ENCODE measurements at regions not wholly inside any gene's neighbourhood (a gene's known extent, or its start where the extent isn't known, plus 50 kb on each side); places are given as distances from the start of the nearest gene placed in this dataset.

DNA sequence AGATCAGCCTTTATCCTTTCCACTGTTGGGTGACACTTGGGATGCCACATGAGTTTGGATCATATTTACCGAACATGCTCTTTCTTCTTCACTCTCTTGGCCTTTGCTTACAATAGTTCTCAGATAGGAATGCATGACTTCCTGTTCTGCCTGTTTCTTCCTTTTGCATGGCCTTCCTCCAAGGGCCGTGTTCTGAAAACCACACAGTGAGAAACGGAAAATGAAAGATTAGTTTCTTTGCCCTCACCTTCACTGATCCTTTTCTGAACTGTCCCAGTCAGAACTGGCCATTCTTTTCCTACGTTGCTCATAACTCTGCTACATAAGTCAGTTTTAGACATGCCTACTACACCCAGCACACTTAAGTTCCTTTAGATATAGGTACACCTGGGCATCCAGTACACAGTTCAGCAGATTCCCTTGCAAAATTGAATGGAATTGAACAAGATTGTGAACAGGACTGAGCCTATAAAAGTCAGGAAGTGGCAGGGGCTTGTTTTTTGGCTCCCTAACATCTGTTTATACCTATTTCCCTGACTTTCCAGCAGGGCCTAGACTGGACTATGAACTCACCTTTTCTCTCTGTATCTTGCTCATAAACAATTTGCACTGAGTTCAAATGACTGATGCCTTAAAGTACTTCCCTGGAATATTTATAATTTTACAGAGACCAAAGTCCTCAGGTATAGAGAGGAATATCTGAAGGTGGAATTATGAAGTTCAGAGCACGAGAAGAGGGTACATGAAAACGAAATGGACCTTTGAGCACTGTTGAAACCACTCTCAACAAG, 186.4 kb upstream of the ST6GAL2 start:
- Histone ChIP-seq H3K27ac (ENCODE audit: low read depth, low read length, poor library complexity, severe bottlenecking) (no peak overlapping the region), H3K36me3 (ENCODE audit: insufficient read depth, low read length, poor library complexity, severe bottlenecking) (no peaks in the 10 kb centered on the region), H3K4me3 (ENCODE audit: low read depth, low read length, poor library complexity, severe bottlenecking) (no peak overlapping the region), H3K9me3 (ENCODE audit: low read depth, low read length, poor library complexity, severe bottlenecking) (no peaks in the 10 kb centered on the region), H3K4me1 (ENCODE audit: insufficient read depth, low read length, poor library complexity, severe bottlenecking) (no peaks in the 10 kb centered on the region), H3K27me3 (replicated peaks; ENCODE audit: insufficient read depth, low read depth, low read length, poor library complexity) (no peaks in the 10 kb centered on the region)
- ChIA-PET CTCF (no interaction called here), POLR2A (ENCODE audit: low non-redundant PET) (no interaction called here)
- BruUV-seq (replicated peaks): no TSS peak
- TF ChIP-seq CTCF (conservative IDR thresholded peaks at IDR 0.05; ENCODE audit: low read depth, low read length) (no peak), EZH2 (IDR thresholded peaks at IDR 0.05; ENCODE audit: borderline replicate concordance, low read depth, low read length, poor library complexity, severe bottlenecking) (no peak)
- intact Hi-C loops (cut with micrococcal nuclease; ENCODE audit: unreplicated experiment): no loop called here
- DNase-seq (ENCODE audit: low spot score): no peak

DNA sequence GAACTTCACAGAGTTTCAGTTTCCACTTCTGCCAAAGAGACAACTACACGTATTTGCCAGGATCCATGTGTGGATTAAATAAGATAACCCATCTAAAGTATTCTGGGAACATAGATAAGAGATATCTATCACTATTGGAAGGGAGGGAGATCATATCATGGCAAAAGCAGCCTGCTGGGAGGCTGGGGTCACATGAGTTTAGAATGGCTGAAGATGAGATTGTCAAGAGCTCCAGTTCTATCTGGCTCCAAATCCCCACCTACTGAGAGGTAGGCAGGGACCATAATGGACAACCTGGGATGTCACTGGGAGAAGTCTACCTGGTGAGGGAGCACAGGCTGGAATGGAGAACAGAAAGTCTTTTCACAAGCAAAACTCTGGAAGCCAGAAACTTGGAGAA, 192.6 kb upstream of the ST6GAL2 start:
- Histone ChIP-seq H3K27me3 (replicated peaks; ENCODE audit: insufficient read depth, low read depth, low read length, poor library complexity) (no peaks in the 10 kb centered on the region), H3K4me1 (ENCODE audit: insufficient read depth, low read length, poor library complexity, severe bottlenecking) (no peaks in the 10 kb centered on the region), H3K4me3 (ENCODE audit: low read depth, low read length, poor library complexity, severe bottlenecking) (no peak overlapping the region), H3K27ac (ENCODE audit: low read depth, low read length, poor library complexity, severe bottlenecking) (no peak overlapping the region), H3K36me3 (ENCODE audit: insufficient read depth, low read length, poor library complexity, severe bottlenecking) (no peaks in the 10 kb centered on the region), H3K9me3 (ENCODE audit: low read depth, low read length, poor library complexity, severe bottlenecking) (no peaks in the 10 kb centered on the region)
- CTCF ChIA-PET: no interaction called here
- TF ChIP-seq CTCF (conservative IDR thresholded peaks at IDR 0.05; ENCODE audit: low read depth, low read length) (no peak), EZH2 (IDR thresholded peaks at IDR 0.05; ENCODE audit: borderline replicate concordance, low read depth, low read length, poor library complexity, severe bottlenecking) (no peak)
- BruUV-seq (replicated peaks): no TSS peak
- no peak for DNase-seq (ENCODE audit: low spot score)
- POLR2A ChIA-PET (ENCODE audit: low non-redundant PET): no interaction called here
- intact Hi-C loops (cut with micrococcal nuclease; ENCODE audit: unreplicated experiment): no loop called here

- POLR2A ChIA-PET (ENCODE audit: low non-redundant PET): no interaction called here
- H3K27me3 ChIP-seq (replicated peaks; ENCODE audit: insufficient read depth, low read depth, low read length, poor library complexity): no peaks in the 10 kb centered on the region
- TF ChIP-seq CTCF (conservative IDR thresholded peaks at IDR 0.05; ENCODE audit: low read depth, low read length) (no peak), EZH2 (IDR thresholded peaks at IDR 0.05; ENCODE audit: borderline replicate concordance, low read depth, low read length, poor library complexity, severe bottlenecking) (no peak)
- intact Hi-C loops (cut with micrococcal nuclease; ENCODE audit: unreplicated experiment): no loop called here
- no peaks in the 10 kb centered on the region for H3K36me3 ChIP-seq (ENCODE audit: insufficient read depth, low read length, poor library complexity, severe bottlenecking)
- CTCF ChIA-PET: no interaction called here
- H3K27ac ChIP-seq (ENCODE audit: low read depth, low read length, poor library complexity, severe bottlenecking): no peak overlapping the region
- no peak overlapping the region for H3K4me3 ChIP-seq (ENCODE audit: low read depth, low read length, poor library complexity, severe bottlenecking)
- H3K9me3 ChIP-seq (ENCODE audit: low read depth, low read length, poor library complexity, severe bottlenecking): peaks cover 10% of the 10 kb centered on the region
- no peaks in the 10 kb centered on the region for H3K4me1 ChIP-seq (ENCODE audit: insufficient read depth, low read length, poor library complexity, severe bottlenecking)
- no peak for DNase-seq (ENCODE audit: low spot score)
- BruUV-seq (replicated peaks): no TSS peak
Observed at GRCh38 chr2:107086497-107086896, 200.5 kb upstream of the ST6GAL2 start.

Data from A673 (cell line).